GM04504 (cell line): ENCODE measurements at regions not wholly inside any gene's neighbourhood (a gene's known extent, or its start where the extent isn't known, plus 50 kb on each side); places are given as distances from the start of the nearest gene placed in this dataset.
A peak's percentile ranks its signal among the peaks of the same experiment; 100 is the strongest.

Experiments
- DNase-seq: peaks from one replicate; pipeline ENCODE4 v3.0.0-alpha.2; 2012; ENCODE audit warnings: low read depth

- no peak for DNase-seq
Measured at GRCh38 chr1:199701726-199702125, 325.8 kb upstream of the NR5A2 start.

GRCh38 chr1:199704231-199704630, 323.3 kb upstream of the NR5A2 start:
- no peak for DNase-seq

GRCh38 chr1:199705825-199706224, 321.7 kb upstream of the NR5A2 start:
- DNase-seq: no peak

- no peak for DNase-seq
Measured at GRCh38 chr1:199706826-199707606, 320.5 kb upstream of the NR5A2 start.

- no peak for DNase-seq
Measured at GRCh38 chr1:199710974-199711373, 316.5 kb upstream of the NR5A2 start.

GRCh38 chr1:199716729-199717128, 310.8 kb upstream of the NR5A2 start:
- no peak for DNase-seq

GRCh38 chr1:199719156-199719842, 308.2 kb upstream of the NR5A2 start:
- DNase-seq: no peak

- DNase-seq: no peak
Measured at GRCh38 chr1:199720496-199720895, 307.0 kb upstream of the NR5A2 start.

GRCh38 chr1:199721001-199721400, 306.5 kb upstream of the NR5A2 start:
- no peak for DNase-seq

- peak; percentile 7 for DNase-seq
Measured at GRCh38 chr1:199723250-199723956, 304.1 kb upstream of the NR5A2 start.

- DNase-seq: no peak
Measured at GRCh38 chr1:199724049-199724448, 303.5 kb upstream of the NR5A2 start.

- DNase-seq: no peak
Measured at GRCh38 chr1:199725002-199725565, 302.4 kb upstream of the NR5A2 start.

GRCh38 chr1:199727682-199728081, 299.8 kb upstream of the NR5A2 start:
- DNase-seq: no peak

GRCh38 chr1:199728345-199728744, 299.2 kb upstream of the NR5A2 start:
- DNase-seq: no peak

GRCh38 chr1:199733125-199733524, 294.4 kb upstream of the NR5A2 start:
- no peak for DNase-seq

- DNase-seq: no peak
Measured at GRCh38 chr1:199734186-199734585, 293.3 kb upstream of the NR5A2 start.

GRCh38 chr1:199735660-199736059, 291.9 kb upstream of the NR5A2 start:
- no peak for DNase-seq

GRCh38 chr1:199736646-199737045, 290.9 kb upstream of the NR5A2 start:
- DNase-seq: no peak

GRCh38 chr1:199741586-199741985, 285.9 kb upstream of the NR5A2 start:
- no peak for DNase-seq

- peak; percentile 29 for DNase-seq
Measured at GRCh38 chr1:199742547-199742946, 285.0 kb upstream of the NR5A2 start.

GRCh38 chr1:199743227-199743626, 284.3 kb upstream of the NR5A2 start:
- no peak for DNase-seq

- DNase-seq: no peak
Measured at GRCh38 chr1:199746666-199747384, 280.7 kb upstream of the NR5A2 start.
